ENCODE measurements at regions not wholly inside any gene's neighbourhood (a gene's known extent, or its start where the extent isn't known, plus 50 kb on each side); places are given as distances from the start of the nearest gene placed in this dataset.

- Histone ChIP-seq H3K9ac (ENCODE audit: insufficient read length) (no peak overlapping the region), H3K9me3 (ENCODE audit: low read depth, low read length) (no peaks in the 10 kb centered on the region), H3K36me3 (ENCODE audit: insufficient read depth, low read length) (no peaks in the 10 kb centered on the region), H3K4me3 (no peak overlapping the region), H3K27ac (no peak overlapping the region)
- TF ChIP-seq POLR2AphosphoS5 (IDR thresholded peaks at IDR 0.05; ENCODE audit: borderline replicate concordance, low read depth, low read length) (no peak), EZH2 (IDR thresholded peaks at IDR 0.05) (no peak), FOXP2 (optimal IDR thresholded peaks at IDR 0.05; ENCODE audit: control extremely low read depth, extremely low read length, insufficient read depth) (no peak)
- DNase-seq (ENCODE audit: low read depth, low spot score), result no peak
Measured at GRCh38 chr11:130587658-130588057, 139.2 kb downstream of the ADAMTS15 start.

GRCh38 chr11:130588471-130588870 lies 140.0 kb downstream of the ADAMTS15 start:
- TF ChIP-seq EZH2 (IDR thresholded peaks at IDR 0.05) (no peak), POLR2AphosphoS5 (IDR thresholded peaks at IDR 0.05; ENCODE audit: borderline replicate concordance, low read depth, low read length) (no peak), FOXP2 (optimal IDR thresholded peaks at IDR 0.05; ENCODE audit: control extremely low read depth, extremely low read length, insufficient read depth) (no peak)
- Histone ChIP-seq H3K4me3 (no peak overlapping the region), H3K36me3 (ENCODE audit: insufficient read depth, low read length) (no peaks in the 10 kb centered on the region), H3K27ac (no peak overlapping the region), H3K9ac (ENCODE audit: insufficient read length) (no peak overlapping the region), H3K9me3 (ENCODE audit: low read depth, low read length) (no peaks in the 10 kb centered on the region)
- no peak for DNase-seq (ENCODE audit: low read depth, low spot score)

- DNase-seq (ENCODE audit: low read depth, low spot score), result no peak
- H3K4me3 ChIP-seq, result no peak overlapping the region
- H3K9me3 ChIP-seq (ENCODE audit: low read depth, low read length), result no peaks in the 10 kb centered on the region
- H3K9ac ChIP-seq (ENCODE audit: insufficient read length), result no peak overlapping the region
- no peak overlapping the region for H3K27ac ChIP-seq
- TF ChIP-seq FOXP2 (optimal IDR thresholded peaks at IDR 0.05; ENCODE audit: control extremely low read depth, extremely low read length, insufficient read depth) (no peak), POLR2AphosphoS5 (IDR thresholded peaks at IDR 0.05; ENCODE audit: borderline replicate concordance, low read depth, low read length) (no peak), EZH2 (IDR thresholded peaks at IDR 0.05) (no peak)
- no peaks in the 10 kb centered on the region for H3K36me3 ChIP-seq (ENCODE audit: insufficient read depth, low read length)
Measured at GRCh38 chr11:130592056-130592455, 143.6 kb downstream of the ADAMTS15 start.

GRCh38 chr11:130593064-130593463 lies 144.6 kb downstream of the ADAMTS15 start:
- H3K36me3 ChIP-seq (ENCODE audit: insufficient read depth, low read length), result no peaks in the 10 kb centered on the region
- H3K9ac ChIP-seq (ENCODE audit: insufficient read length), result no peak overlapping the region
- H3K9me3 ChIP-seq (ENCODE audit: low read depth, low read length), result no peaks in the 10 kb centered on the region
- no peak for TF ChIP-seq POLR2AphosphoS5 (IDR thresholded peaks at IDR 0.05; ENCODE audit: borderline replicate concordance, low read depth, low read length)
- TF ChIP-seq EZH2 (IDR thresholded peaks at IDR 0.05), result no peak
- TF ChIP-seq FOXP2 (optimal IDR thresholded peaks at IDR 0.05; ENCODE audit: control extremely low read depth, extremely low read length, insufficient read depth), result no peak
- no peak overlapping the region for H3K27ac ChIP-seq
- H3K4me3 ChIP-seq, result no peak overlapping the region
- no peak for DNase-seq (ENCODE audit: low read depth, low spot score)

DNA sequence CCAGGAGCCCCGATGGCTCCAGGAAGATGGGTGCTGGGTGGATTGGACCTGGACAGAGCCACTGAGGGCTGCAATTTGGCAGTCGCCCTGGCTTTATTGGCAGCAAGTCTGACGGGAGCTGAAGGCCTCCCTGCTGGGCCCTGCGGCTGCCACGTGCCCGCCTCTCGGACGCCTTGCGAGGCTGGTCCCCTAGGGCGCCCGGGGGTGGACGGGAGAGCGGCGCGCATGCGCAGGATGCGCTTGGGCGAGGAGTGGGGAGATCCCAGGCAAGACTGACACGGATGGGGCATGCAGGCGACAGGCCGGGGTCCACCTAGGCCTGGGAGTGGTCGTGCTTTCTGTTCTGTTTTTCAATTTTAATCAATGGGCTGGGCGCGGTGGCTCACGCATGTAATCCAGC lies 150.0 kb downstream of the ADAMTS15 start:
- H3K4me3 ChIP-seq, result no peak overlapping the region
- no peak for TF ChIP-seq FOXP2 (optimal IDR thresholded peaks at IDR 0.05; ENCODE audit: control extremely low read depth, extremely low read length, insufficient read depth)
- TF ChIP-seq EZH2 (IDR thresholded peaks at IDR 0.05), result no peak
- no peak for TF ChIP-seq POLR2AphosphoS5 (IDR thresholded peaks at IDR 0.05; ENCODE audit: borderline replicate concordance, low read depth, low read length)
- DNase-seq (ENCODE audit: low read depth, low spot score), result no peak

GRCh38 chr11:130599073-130599654 lies 150.7 kb downstream of the ADAMTS15 start:
- DNase-seq (ENCODE audit: low read depth, low spot score), result no peak
- Histone ChIP-seq H3K9ac (ENCODE audit: insufficient read length) (no peak overlapping the region), H3K9me3 (ENCODE audit: low read depth, low read length) (no peaks in the 10 kb centered on the region), H3K4me3 (no peak overlapping the region), H3K36me3 (ENCODE audit: insufficient read depth, low read length) (no peaks in the 10 kb centered on the region), H3K27ac (no peak overlapping the region)
- TF ChIP-seq EZH2 (IDR thresholded peaks at IDR 0.05), result no peak
- TF ChIP-seq POLR2AphosphoS5 (IDR thresholded peaks at IDR 0.05; ENCODE audit: borderline replicate concordance, low read depth, low read length), result no peak
- no peak for TF ChIP-seq FOXP2 (optimal IDR thresholded peaks at IDR 0.05; ENCODE audit: control extremely low read depth, extremely low read length, insufficient read depth)

More for the DNA sequence above, 150.0 kb downstream of the ADAMTS15 start:
- no peak overlapping the region for H3K27ac ChIP-seq
- H3K9ac ChIP-seq (ENCODE audit: insufficient read length), result no peak overlapping the region
- no peaks in the 10 kb centered on the region for H3K36me3 ChIP-seq (ENCODE audit: insufficient read depth, low read length)
- H3K9me3 ChIP-seq (ENCODE audit: low read depth, low read length), result no peaks in the 10 kb centered on the region

DNA sequence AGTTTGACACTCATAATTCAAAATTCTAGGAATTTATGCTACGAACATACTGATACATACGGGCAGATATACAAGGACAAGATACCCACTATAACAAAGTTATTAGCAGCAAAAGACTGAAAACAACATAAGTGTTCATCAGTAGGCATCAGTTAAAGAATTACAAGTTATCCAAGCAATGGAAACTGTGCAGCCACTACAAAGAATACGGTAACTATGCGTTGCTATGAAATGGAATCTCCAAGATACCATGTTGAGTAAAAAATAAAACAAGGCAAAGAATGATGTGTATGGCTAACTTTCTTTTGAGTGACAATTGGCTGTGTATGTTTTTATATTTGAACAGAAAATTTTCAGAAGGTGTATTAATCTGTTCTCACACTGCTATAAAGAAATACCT lies 151.7 kb downstream of the ADAMTS15 start:
- no peak for DNase-seq (ENCODE audit: low read depth, low spot score)
- Histone ChIP-seq H3K27ac (no peak overlapping the region), H3K36me3 (ENCODE audit: insufficient read depth, low read length) (no peaks in the 10 kb centered on the region), H3K9ac (ENCODE audit: insufficient read length) (no peak overlapping the region), H3K9me3 (ENCODE audit: low read depth, low read length) (no peaks in the 10 kb centered on the region), H3K4me3 (no peak overlapping the region)
- TF ChIP-seq POLR2AphosphoS5 (IDR thresholded peaks at IDR 0.05; ENCODE audit: borderline replicate concordance, low read depth, low read length), result no peak
- no peak for TF ChIP-seq EZH2 (IDR thresholded peaks at IDR 0.05)
- TF ChIP-seq FOXP2 (optimal IDR thresholded peaks at IDR 0.05; ENCODE audit: control extremely low read depth, extremely low read length, insufficient read depth), result no peak

DNA sequence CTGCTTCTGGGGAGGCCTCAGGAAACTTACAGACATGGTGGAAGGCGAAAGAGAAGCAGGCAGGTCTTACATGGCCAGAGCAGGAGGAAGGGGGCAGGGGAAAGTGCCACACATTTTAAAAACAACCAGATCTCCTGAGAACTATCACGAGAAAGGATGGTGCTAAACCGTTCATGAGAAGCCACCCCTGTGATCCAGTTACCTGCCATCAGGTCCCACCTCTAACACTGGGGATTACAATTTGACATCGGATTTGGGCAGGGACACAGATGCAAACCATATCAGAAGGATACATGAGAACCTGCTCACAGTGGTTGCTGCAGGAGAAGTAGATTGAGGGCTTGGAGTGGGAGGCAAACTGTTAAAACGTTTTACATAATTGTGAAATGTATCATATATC lies 152.2 kb downstream of the ADAMTS15 start:
- no peak overlapping the region for H3K9ac ChIP-seq (ENCODE audit: insufficient read length)
- TF ChIP-seq FOXP2 (optimal IDR thresholded peaks at IDR 0.05; ENCODE audit: control extremely low read depth, extremely low read length, insufficient read depth) (no peak), POLR2AphosphoS5 (IDR thresholded peaks at IDR 0.05; ENCODE audit: borderline replicate concordance, low read depth, low read length) (no peak), EZH2 (IDR thresholded peaks at IDR 0.05) (no peak)
- no peak overlapping the region for H3K4me3 ChIP-seq
- H3K27ac ChIP-seq, result no peak overlapping the region
- H3K9me3 ChIP-seq (ENCODE audit: low read depth, low read length), result no peaks in the 10 kb centered on the region
- no peaks in the 10 kb centered on the region for H3K36me3 ChIP-seq (ENCODE audit: insufficient read depth, low read length)
- no peak for DNase-seq (ENCODE audit: low read depth, low spot score)

DNA sequence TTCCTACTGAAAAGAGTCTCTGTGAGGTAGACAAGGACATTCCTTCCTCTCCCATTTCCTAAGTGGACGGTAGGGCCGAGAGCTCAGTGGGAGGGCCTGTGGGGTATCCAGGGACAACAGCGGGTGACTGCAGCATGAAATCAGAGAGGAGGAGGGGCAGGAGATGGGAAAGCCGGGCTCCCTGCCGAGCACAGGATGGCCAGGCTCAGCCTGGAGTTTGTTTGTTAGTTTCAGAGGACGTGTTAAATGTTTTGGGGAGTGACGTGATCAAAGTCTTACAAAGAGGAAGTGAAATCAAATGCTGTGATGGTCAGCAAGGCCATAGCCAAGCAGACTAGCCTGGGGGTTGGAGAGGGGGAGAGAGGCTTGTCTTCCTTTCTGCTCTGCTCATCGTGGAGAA lies 152.7 kb downstream of the ADAMTS15 start:
- Histone ChIP-seq H3K9ac (ENCODE audit: insufficient read length) (no peak overlapping the region), H3K36me3 (ENCODE audit: insufficient read depth, low read length) (no peaks in the 10 kb centered on the region), H3K4me3 (no peak overlapping the region), H3K9me3 (ENCODE audit: low read depth, low read length) (no peaks in the 10 kb centered on the region), H3K27ac (no peak overlapping the region)
- TF ChIP-seq POLR2AphosphoS5 (IDR thresholded peaks at IDR 0.05; ENCODE audit: borderline replicate concordance, low read depth, low read length) (no peak), EZH2 (IDR thresholded peaks at IDR 0.05) (no peak)
- DNase-seq (ENCODE audit: low read depth, low spot score), result no peak
